ENCODE measurements at regions not wholly inside any gene's neighbourhood (a gene's known extent, or its start where the extent isn't known, plus 50 kb on each side); places are given as distances from the start of the nearest gene placed in this dataset.
"Not testable (repeated sequence)": the region's sequence is repeated elsewhere in the genome, so short reads cannot be mapped to it uniquely, and the experiment has no call there.

GRCh38 chr5:74974451-74975091, 77.8 kb downstream of the GCNT4 start:
- H3K27ac ChIP-seq: no peak overlapping the region
- no peaks in the 10 kb centered on the region for H3K27me3 ChIP-seq
- intact Hi-C loops (cut with DNase I; ENCODE audit: low total_unique reads): no loop called here
- H3K4me3 ChIP-seq: no peak overlapping the region
- no peak for DNase-seq
- peaks cover 0 to 6% (median 5%) of the 10 kb centered on the region in 3 donors for H3K9me3 ChIP-seq
- TF ChIP-seq CTCF (IDR thresholded peaks at IDR 0.05): no peak
- H3K4me1 ChIP-seq: no peaks in the 10 kb centered on the region
- no peaks in the 10 kb centered on the region for H3K36me3 ChIP-seq

GRCh38 chr5:74973694-74974093, 78.7 kb downstream of the GCNT4 start:
- H3K4me3 ChIP-seq: no peak overlapping the region
- intact Hi-C loops (cut with DNase I; ENCODE audit: low total_unique reads): no loop called here

GRCh38 chr5:74971947-74972460, 80.4 kb downstream of the GCNT4 start:
- DNase-seq: no peak
- Histone ChIP-seq H3K27ac (no peak overlapping the region), H3K4me1 (no peaks in the 10 kb centered on the region), H3K4me3 (no peak overlapping the region), H3K36me3 (no peaks in the 10 kb centered on the region), H3K27me3 (no peaks in the 10 kb centered on the region), H3K9me3 (peaks cover 0 to 6% (median 5%) of the 10 kb centered on the region in 3 donors)
- no peak for TF ChIP-seq CTCF (IDR thresholded peaks at IDR 0.05)
- intact Hi-C loops (cut with DNase I; ENCODE audit: low total_unique reads): no loop called here

More at GRCh38 chr5:74973694-74974093, 78.7 kb downstream of the GCNT4 start:
- Histone ChIP-seq H3K27me3 (no peaks in the 10 kb centered on the region), H3K36me3 (no peaks in the 10 kb centered on the region), H3K4me1 (no peaks in the 10 kb centered on the region), H3K9me3 (peaks cover 0 to 6% (median 5%) of the 10 kb centered on the region in 3 donors), H3K27ac (no peak overlapping the region)
- TF ChIP-seq CTCF (IDR thresholded peaks at IDR 0.05): no peak
- DNase-seq: no peak

GRCh38 chr5:74970891-74971290, 81.5 kb downstream of the GCNT4 start:
- DNase-seq; H3K27me3 ChIP-seq; H3K4me1 ChIP-seq; H3K27ac ChIP-seq; intact Hi-C loops (cut with DNase I; ENCODE audit: low total_unique reads); H3K9me3 ChIP-seq; H3K36me3 ChIP-seq; H3K4me3 ChIP-seq: not testable (repeated sequence)

- DNase-seq: no peak
- H3K27me3 ChIP-seq: no peaks in the 10 kb centered on the region
- no peaks in the 10 kb centered on the region for H3K36me3 ChIP-seq
- TF ChIP-seq CTCF (IDR thresholded peaks at IDR 0.05): no peak
- H3K4me3 ChIP-seq: no peak overlapping the region
- intact Hi-C loops (cut with DNase I; ENCODE audit: low total_unique reads): no loop called here
- H3K4me1 ChIP-seq: no peaks in the 10 kb centered on the region
- peaks cover 0 to 6% (median 5%) of the 10 kb centered on the region in 3 donors for H3K9me3 ChIP-seq
- no peak overlapping the region for H3K27ac ChIP-seq
These were observed 82.6 kb downstream of the GCNT4 start for GRCh38 chr5:74969726-74970125.

DNA sequence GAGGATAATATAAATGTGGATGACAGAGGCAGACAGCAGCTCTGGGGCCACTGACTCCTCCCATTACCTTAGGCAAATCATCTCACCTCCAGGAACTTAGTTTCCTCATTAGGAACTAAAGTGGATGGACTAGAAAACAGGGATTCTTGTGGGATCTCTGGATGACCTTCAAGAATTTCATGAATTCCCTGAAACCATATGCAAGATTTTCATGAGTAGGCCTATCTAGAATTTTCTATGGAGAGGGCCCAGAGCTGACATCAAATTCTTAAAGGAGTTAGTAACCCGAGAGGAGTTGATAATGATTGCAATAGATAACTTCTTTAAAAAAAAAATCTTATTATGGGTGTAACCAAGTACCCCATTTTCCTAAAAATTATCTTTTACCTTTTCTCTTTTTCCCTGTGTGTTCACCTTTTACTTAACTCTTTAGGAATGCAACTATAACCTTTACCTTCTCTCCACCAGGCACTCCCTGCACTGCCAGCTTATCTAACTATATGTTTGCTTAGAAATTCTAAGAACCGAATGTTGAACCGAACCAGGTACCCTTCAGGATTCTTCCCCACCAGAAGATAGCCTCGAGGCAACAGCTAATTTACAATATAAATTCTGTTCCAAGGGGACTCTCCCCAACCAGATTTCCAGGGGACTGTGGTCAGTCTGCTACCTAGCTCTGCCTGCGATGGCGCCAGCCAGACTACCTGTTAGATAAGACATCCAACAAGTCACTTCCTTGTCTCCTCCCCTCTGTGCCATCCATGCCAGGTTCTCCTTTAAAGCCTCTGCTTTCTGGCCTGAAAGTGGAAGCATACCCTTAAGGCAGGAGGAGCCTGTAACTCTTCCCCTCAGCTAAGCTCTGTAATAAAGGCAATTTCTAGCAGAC, 86.0 kb downstream of the GCNT4 start:
- Histone ChIP-seq H3K9me3 (no peaks in the 10 kb centered on the region), H3K36me3 (no peaks in the 10 kb centered on the region), H3K27ac (no peak overlapping the region), H3K27me3 (no peaks in the 10 kb centered on the region), H3K4me1 (no peaks in the 10 kb centered on the region), H3K4me3 (no peak overlapping the region)
- no peak for DNase-seq
- no peak for TF ChIP-seq CTCF (IDR thresholded peaks at IDR 0.05)
- intact Hi-C loops (cut with DNase I; ENCODE audit: low total_unique reads): no loop called here

Measured in tibial artery (tissue), 4 donors.